ENCODE measurements at regions not wholly inside any gene's neighbourhood (a gene's known extent, or its start where the extent isn't known, plus 50 kb on each side); places are given as distances from the start of the nearest gene placed in this dataset.

DNA sequence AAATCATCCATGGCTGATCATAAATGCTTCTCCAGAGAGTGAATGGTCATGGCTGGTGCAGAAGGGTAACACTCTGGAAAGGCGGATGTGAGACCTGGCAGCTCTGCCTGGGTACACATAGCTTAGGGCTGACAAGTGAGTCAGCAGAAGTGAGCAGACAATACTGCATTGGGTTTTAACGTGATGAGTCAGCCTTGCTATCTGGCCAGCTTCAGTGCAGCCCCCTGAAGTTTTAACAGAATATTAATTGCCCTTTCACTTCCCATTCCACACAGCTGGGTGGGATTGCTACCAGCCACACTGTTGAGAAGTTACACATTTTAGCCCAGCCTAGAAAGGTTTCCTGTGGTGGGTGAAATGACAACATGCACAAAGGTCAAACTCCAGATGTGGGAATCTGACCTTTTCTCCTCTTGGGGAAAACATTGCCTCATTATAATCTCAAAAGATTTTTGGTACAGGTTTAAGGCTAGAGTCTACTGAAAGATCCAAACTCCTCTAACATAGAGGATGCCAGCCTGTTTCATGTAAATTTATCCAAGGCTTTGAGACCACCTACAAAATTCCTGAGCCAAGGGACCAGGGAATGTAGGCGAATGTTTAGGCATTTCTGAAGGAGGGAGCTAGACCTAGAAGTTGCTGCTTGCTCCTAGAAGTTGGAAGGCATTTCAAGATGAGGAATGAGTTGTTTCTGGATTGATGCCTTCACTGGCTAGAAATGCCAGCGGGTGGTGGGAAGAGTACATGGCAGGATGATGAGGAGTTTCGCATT is 230.3 kb upstream of the PGRMC2 start (continued):
- TF ChIP-seq, protein P1, sequence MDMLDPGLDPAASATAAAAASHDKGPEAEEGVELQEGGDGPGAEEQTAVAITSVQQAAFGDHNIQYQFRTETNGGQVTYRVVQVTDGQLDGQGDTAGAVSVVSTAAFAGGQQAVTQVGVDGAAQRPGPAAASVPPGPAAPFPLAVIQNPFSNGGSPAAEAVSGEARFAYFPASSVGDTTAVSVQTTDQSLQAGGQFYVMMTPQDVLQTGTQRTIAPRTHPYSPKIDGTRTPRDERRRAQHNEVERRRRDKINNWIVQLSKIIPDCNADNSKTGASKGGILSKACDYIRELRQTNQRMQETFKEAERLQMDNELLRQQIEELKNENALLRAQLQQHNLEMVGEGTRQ (IDR thresholded peaks at IDR 0.05; ENCODE audit: low read depth, low read length) = no peak
- TF ChIP-seq CEBPB (IDR thresholded peaks at IDR 0.05; ENCODE audit: low read depth, low read length) (peak; percentile 59), SMC3 (IDR thresholded peaks at IDR 0.05; ENCODE audit: low read depth, low read length) (no peak)

DNA sequence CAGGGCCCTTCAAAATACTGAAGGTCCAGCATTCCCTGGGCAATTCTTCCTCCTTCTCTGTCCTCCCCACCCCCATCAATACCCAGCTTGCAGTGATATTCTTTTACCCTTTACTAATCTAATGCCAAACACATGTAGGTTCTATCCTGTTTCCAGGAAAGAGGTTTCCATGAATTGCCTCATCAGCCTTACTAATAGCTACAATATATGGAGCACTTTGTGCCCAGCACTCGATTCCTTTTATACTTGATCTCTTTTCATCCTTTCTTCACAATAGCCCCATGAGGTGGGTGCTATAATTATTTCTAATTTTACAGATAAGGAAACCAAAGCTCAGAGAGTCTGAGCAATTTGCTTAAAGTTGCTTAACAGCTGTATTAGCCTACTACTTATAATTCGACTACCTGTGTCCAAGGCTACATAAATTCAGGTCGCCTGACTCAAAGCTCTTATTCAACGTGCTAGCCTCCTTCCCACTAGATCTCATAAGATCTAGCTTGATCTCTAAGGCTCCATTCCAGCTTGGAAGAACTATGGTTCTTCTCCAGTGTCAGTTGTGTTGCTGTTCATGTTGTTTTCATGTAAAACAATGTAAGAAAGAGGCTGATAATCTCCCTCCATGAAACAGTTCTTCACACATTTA is 229.6 kb upstream of the PGRMC2 start:
- peak overlapping the region; percentile 50 for H3K4me2 ChIP-seq (ENCODE audit: low read depth, low read length)
- in situ Hi-C loops (cut with MboI; ENCODE audit: low sequenced_read_pairs) (no loop called here), dilution Hi-C loops (cut with HindIII; ENCODE audit: low sequenced_read_pairs, unreplicated experiment) (no loop called here), intact Hi-C loops (cut with micrococcal nuclease) (loop anchor here (2.0 to 5.0 kb wide), 3 partner anchors 36 to 55 kb away; no protein-coding TSS in a partner anchor)
- H2BK15ac ChIP-seq (ENCODE audit: low read depth, low read length) = peak overlapping the region; percentile 98
- H4K5ac ChIP-seq (ENCODE audit: low read depth, low read length) = peak overlapping the region; percentile 98
- peak overlapping the region; percentile 99 for H2BK20ac ChIP-seq (ENCODE audit: low read depth, low read length)
- DNase-seq (peak; percentile 61), ATAC-seq (ENCODE audit: low read depth) (no peak)
- no peaks in the 10 kb centered on the region for H3K79me1 ChIP-seq (ENCODE audit: low read depth in 1 of 2, low read length in 2 of 2)
- ChIA-PET CTCF (interaction anchor here (1.4 to 1.7 kb wide), 2 partner anchors 63 to 132 kb away, joined by 3 to 4 read pairs; no protein-coding TSS in a partner anchor), POLR2A (ENCODE audit: unreplicated experiment) (no interaction called here)
- BruUV-seq (replicated peaks) = no TSS peak
- peak overlapping the region; percentile 94 for H3K56ac ChIP-seq (ENCODE audit: extremely low read depth, insufficient read depth, low read length)
- H2BK5ac ChIP-seq (ENCODE audit: low read depth, low read length, poor library complexity, severe bottlenecking) = peak overlapping the region; percentile 96
- H3K4ac ChIP-seq (ENCODE audit: low read depth, low read length) = peak overlapping the region; percentile 95
- H4K91ac ChIP-seq (ENCODE audit: insufficient read depth, low read depth, low read length) = peak overlapping the region; percentile 98
- peak overlapping the region; percentile 99 for H2BK120ac ChIP-seq (ENCODE audit: low read depth, low read length)
- peaks cover 28% of the 10 kb centered on the region for H3K4me1 ChIP-seq (ENCODE audit: control insufficient read depth, insufficient read depth, low read length)
- peak overlapping the region; percentile 66 for H3K9ac ChIP-seq (ENCODE audit: low read depth, low read length)
- no peak overlapping the region for H3K4me3 ChIP-seq (ENCODE audit: insufficient read depth, low read depth, low read length)
- H2AK5ac ChIP-seq (ENCODE audit: low read depth, low read length) = peak overlapping the region; percentile 92
- peak overlapping the region; percentile 96 for H3K18ac ChIP-seq (ENCODE audit: low read depth, low read length)
- TF ChIP-seq CEBPB (IDR thresholded peaks at IDR 0.05; ENCODE audit: low read depth, low read length) = peak; percentile 64; the same call in 1 of the 2 replicates
- TF ChIP-seq NFE2L2 (IDR thresholded peaks at IDR 0.05; ENCODE audit: low read depth, low read length) = no peak
- TF ChIP-seq RFX5 (IDR thresholded peaks at IDR 0.05; ENCODE audit: low read depth, low read length) = no peak
- TF ChIP-seq, protein P2, sequence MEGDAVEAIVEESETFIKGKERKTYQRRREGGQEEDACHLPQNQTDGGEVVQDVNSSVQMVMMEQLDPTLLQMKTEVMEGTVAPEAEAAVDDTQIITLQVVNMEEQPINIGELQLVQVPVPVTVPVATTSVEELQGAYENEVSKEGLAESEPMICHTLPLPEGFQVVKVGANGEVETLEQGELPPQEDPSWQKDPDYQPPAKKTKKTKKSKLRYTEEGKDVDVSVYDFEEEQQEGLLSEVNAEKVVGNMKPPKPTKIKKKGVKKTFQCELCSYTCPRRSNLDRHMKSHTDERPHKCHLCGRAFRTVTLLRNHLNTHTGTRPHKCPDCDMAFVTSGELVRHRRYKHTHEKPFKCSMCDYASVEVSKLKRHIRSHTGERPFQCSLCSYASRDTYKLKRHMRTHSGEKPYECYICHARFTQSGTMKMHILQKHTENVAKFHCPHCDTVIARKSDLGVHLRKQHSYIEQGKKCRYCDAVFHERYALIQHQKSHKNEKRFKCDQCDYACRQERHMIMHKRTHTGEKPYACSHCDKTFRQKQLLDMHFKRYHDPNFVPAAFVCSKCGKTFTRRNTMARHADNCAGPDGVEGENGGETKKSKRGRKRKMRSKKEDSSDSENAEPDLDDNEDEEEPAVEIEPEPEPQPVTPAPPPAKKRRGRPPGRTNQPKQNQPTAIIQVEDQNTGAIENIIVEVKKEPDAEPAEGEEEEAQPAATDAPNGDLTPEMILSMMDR (conservative IDR thresholded peaks at IDR 0.05; ENCODE audit: low read depth, low read length) = no peak
- no peak for TF ChIP-seq SMC3 (IDR thresholded peaks at IDR 0.05; ENCODE audit: low read depth, low read length)
- TF ChIP-seq BHLHE40 (IDR thresholded peaks at IDR 0.05; ENCODE audit: low read depth, low read length) = no peak
- H3K27me3 ChIP-seq (ENCODE audit: control insufficient read depth, insufficient read depth, low read length) = no peaks in the 10 kb centered on the region
- H4K8ac ChIP-seq (ENCODE audit: low read depth in 2 of 2, low read length in 2 of 2) = peak overlapping the region; percentile 93 to 96
- peak overlapping the region; percentile 91 for H3K14ac ChIP-seq (replicated peaks; ENCODE audit: low read depth, low read length)
- no peak overlapping the region for H2AK9ac ChIP-seq (replicated peaks; ENCODE audit: low read depth, low read length, poor library complexity)
- no peaks in the 10 kb centered on the region for H3K36me3 ChIP-seq (ENCODE audit: control insufficient read depth, insufficient read depth, low read length)
- H4K20me1 ChIP-seq (ENCODE audit: insufficient read depth, low read length) = no peaks in the 10 kb centered on the region
- peak overlapping the region; percentile 94 for H3K27ac ChIP-seq (ENCODE audit: insufficient read depth, low read length)
- no peak overlapping the region for H2AFZ ChIP-seq (replicated peaks; ENCODE audit: low read length, poor library complexity)
- H3K9me1 ChIP-seq (ENCODE audit: insufficient read depth, low read length) = peaks cover 22% of the 10 kb centered on the region
- peak overlapping the region; percentile 91 for H3K23ac ChIP-seq (ENCODE audit: low read depth, low read length)
- WGBS, 2 experiments (ENCODE audit: extremely low coverage in 2 of 2, insufficient read length in 1 of 2) = no CpG with 5 or more reads among the region's 4 CpGs
- no peaks in the 10 kb centered on the region for H3K9me3 ChIP-seq (ENCODE audit: control insufficient read depth, insufficient read depth, low read length)

All from IMR-90 (cell line).